Astrocyte (in vitro differentiated cells and primary cell): ENCODE measurements at regions not wholly inside any gene's neighbourhood (a gene's known extent, or its start where the extent isn't known, plus 50 kb on each side); places are given as distances from the start of the nearest gene placed in this dataset.

Experiments
- DNase-seq: peaks from one replicate; pipeline ENCODE4 v3.0.0-alpha.2; 2010; ENCODE audit warnings: low read depth
- FAIRE-seq: peaks from 2 replicates; lab custom pipeline; 2011; peaks lifted over from hg19 to GRCh38; lab: Jason Lieb, UNC
- H2AFZ ChIP-seq: 2 replicates; pipeline ENCODE4 v1.6.0; 2012; ENCODE audit warnings: low read depth, low read length, inconsistent platforms
- H3K27ac ChIP-seq: 2 replicates; pipeline ENCODE4 v1.5.1; 2011; ENCODE audit warnings: low read depth, low read length, inconsistent platforms
- H3K27me3 ChIP-seq: 2 replicates; pipeline ENCODE4 v1.6.0; 2011; ENCODE audit warnings: low read length, inconsistent platforms; ENCODE audit not compliant: insufficient read depth
- H3K36me3 ChIP-seq: 2 replicates; pipeline ENCODE4 v1.5.1; 2011; ENCODE audit warnings: low read length, inconsistent platforms; ENCODE audit not compliant: insufficient read depth
- H3K4me1 ChIP-seq: 2 replicates; pipeline ENCODE4 v1.5.1; 2011; ENCODE audit warnings: low read length, inconsistent platforms; ENCODE audit not compliant: insufficient read depth
- H3K4me2 ChIP-seq: 2 replicates; pipeline ENCODE4 v1.6.0; 2012; ENCODE audit warnings: low read length, inconsistent platforms
- H3K4me3 ChIP-seq: 2 replicates; pipeline ENCODE4 v1.5.1; 2011; ENCODE audit warnings: low read depth, mild to moderate bottlenecking, low read length, inconsistent platforms; ENCODE audit not compliant: insufficient read depth
- H3K79me2 ChIP-seq: 2 replicates; pipeline ENCODE4 v1.6.0; 2012; ENCODE audit warnings: mild to moderate bottlenecking, low read length, inconsistent platforms; ENCODE audit not compliant: insufficient read depth
- H3K9ac ChIP-seq: 2 replicates; pipeline ENCODE4 v1.6.0; 2012; ENCODE audit warnings: mild to moderate bottlenecking, low read length, inconsistent platforms
- H3K9me3 ChIP-seq: 2 replicates; pipeline ENCODE4 v1.5.1; 2012; ENCODE audit warnings: low read depth, mild to moderate bottlenecking, low read length, inconsistent platforms; ENCODE audit not compliant: insufficient read depth
- H4K20me1 ChIP-seq: 2 replicates; pipeline ENCODE4 v1.6.0; 2012; ENCODE audit warnings: low read length, inconsistent platforms; ENCODE audit not compliant: insufficient read depth
- H3K27ac Mint-ChIP-seq: one replicate; pipeline ENCODE4 v1.8.0; 2021; ENCODE audit warnings: mild to moderate bottlenecking, mixed read lengths; ENCODE audit not compliant: unreplicated experiment
- H3K27me3 Mint-ChIP-seq: one replicate; pipeline ENCODE4 v1.8.0; 2021; ENCODE audit warnings: low read depth, mixed read lengths; ENCODE audit not compliant: unreplicated experiment
- H3K36me3 Mint-ChIP-seq: one replicate; pipeline ENCODE4 v1.8.0; 2021; ENCODE audit warnings: low read depth, mixed read lengths; ENCODE audit not compliant: unreplicated experiment
- H3K4me1 Mint-ChIP-seq: one replicate; pipeline ENCODE4 v1.8.0; 2021; ENCODE audit warnings: low read depth, mixed read lengths; ENCODE audit not compliant: unreplicated experiment
- H3K4me3 Mint-ChIP-seq: one replicate; pipeline ENCODE4 v1.8.0; 2021; ENCODE audit warnings: mild to moderate bottlenecking, moderate library complexity, mixed read lengths; ENCODE audit not compliant: unreplicated experiment
- H3K9me3 Mint-ChIP-seq: one replicate; pipeline ENCODE4 v1.8.0; 2021; ENCODE audit warnings: mild to moderate bottlenecking, mixed read lengths; ENCODE audit not compliant: unreplicated experiment
- EZH2 ChIP-seq: IDR thresholded peaks from 2 replicates; pipeline ENCODE4 v1.6.1; 2012; ENCODE audit warnings: mild to moderate bottlenecking, low read length, inconsistent platforms; ENCODE audit not compliant: insufficient read depth
- TF ChIP-seq, protein P1 (sequence below): IDR thresholded peaks from 2 replicates; pipeline ENCODE4 v1.5.1; 2011; ENCODE audit warnings: low read depth, mild to moderate bottlenecking, inconsistent platforms, low read length, moderate library complexity; ENCODE audit not compliant: insufficient read depth

DNA sequence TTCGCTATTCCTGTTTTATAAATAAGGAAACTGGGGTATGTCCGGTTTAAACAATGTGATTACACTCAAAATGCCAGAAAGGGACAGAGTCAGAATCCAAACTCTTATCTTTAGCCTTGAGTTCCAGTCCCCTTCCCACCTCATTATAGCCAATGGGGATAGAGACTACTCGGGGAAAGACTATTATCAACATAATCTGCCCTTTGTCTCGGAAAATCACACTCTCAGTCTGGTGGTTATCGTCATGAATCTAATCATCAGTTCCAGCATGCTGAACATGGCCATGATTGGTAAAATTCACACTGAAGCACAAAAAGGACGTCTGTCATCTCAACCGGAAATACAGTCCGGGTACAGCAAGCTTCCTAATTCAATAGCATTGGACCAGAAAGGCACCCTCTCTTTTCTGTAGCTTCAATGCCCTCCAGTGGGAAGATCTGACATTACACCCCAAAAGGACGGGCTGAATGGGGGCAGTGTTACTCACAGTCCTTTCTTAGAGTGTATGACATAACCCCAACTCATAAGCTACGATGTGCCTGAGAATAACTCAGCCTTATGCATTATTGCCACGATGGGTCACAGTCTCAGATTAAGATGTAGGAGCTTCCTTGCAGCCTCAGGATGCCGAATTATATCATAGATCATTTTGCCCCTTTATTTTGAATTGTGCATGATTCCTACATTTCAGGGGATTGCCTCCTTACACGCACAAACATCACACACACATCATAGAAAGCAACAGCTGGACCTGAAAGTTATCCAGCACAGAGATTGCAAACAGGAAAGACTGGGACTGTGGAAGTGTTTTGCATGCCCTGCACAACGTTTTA, 390.4 kb upstream of the LMCD1 start:
- Mint-ChIP-seq H3K27me3 (peaks cover 2% of the 10 kb centered on the region), H3K27ac (no peak overlapping the region), H3K9me3 (no peaks in the 10 kb centered on the region), H3K36me3 (no peaks in the 10 kb centered on the region), H3K4me3 (no peak overlapping the region), H3K4me1 (no peaks in the 10 kb centered on the region)
- Histone ChIP-seq H4K20me1 (no peaks in the 10 kb centered on the region), H3K4me2 (peak overlapping the region; percentile 66), H3K79me2 (no peaks in the 10 kb centered on the region), H3K9ac (no peak overlapping the region), H3K36me3 (no peaks in the 10 kb centered on the region), H3K27me3 (no peaks in the 10 kb centered on the region), H3K4me1 (no peaks in the 10 kb centered on the region), H3K9me3 (no peaks in the 10 kb centered on the region), H3K27ac (no peak overlapping the region), H2AFZ (peak overlapping the region; percentile 83), H3K4me3 (no peak overlapping the region)
- FAIRE-seq: peak; percentile 37
- TF ChIP-seq, protein P1, sequence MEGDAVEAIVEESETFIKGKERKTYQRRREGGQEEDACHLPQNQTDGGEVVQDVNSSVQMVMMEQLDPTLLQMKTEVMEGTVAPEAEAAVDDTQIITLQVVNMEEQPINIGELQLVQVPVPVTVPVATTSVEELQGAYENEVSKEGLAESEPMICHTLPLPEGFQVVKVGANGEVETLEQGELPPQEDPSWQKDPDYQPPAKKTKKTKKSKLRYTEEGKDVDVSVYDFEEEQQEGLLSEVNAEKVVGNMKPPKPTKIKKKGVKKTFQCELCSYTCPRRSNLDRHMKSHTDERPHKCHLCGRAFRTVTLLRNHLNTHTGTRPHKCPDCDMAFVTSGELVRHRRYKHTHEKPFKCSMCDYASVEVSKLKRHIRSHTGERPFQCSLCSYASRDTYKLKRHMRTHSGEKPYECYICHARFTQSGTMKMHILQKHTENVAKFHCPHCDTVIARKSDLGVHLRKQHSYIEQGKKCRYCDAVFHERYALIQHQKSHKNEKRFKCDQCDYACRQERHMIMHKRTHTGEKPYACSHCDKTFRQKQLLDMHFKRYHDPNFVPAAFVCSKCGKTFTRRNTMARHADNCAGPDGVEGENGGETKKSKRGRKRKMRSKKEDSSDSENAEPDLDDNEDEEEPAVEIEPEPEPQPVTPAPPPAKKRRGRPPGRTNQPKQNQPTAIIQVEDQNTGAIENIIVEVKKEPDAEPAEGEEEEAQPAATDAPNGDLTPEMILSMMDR: peak; percentile 94
- no peak for TF ChIP-seq EZH2
- DNase-seq: peak; percentile 62

DNA sequence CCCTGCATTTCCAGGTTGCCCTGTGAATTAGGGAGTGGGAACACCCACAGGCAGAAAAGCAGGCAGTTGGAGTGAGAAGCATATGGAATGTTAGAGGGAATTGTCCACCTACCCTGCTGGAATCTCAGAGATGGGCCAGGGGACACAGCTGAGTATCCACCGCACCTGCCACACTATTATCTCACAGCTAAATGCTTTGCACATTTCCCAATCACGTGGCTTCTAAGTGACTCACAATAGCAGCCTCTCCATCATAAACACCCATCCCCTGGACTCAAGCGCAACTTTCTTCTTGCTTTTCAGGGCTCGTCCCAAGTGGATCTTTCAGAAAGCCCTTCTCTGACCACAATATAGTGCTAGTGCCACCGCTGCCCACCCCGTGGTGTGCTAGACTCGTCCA, 389.0 kb upstream of the LMCD1 start:
- DNase-seq (no peak), FAIRE-seq (no peak)
- no peak overlapping the region for H3K4me2 ChIP-seq
- no peak overlapping the region for H3K4me3 Mint-ChIP-seq
- H3K9me3 Mint-ChIP-seq: no peaks in the 10 kb centered on the region
- H3K9me3 ChIP-seq: no peaks in the 10 kb centered on the region
- H3K4me1 ChIP-seq: no peaks in the 10 kb centered on the region
- no peaks in the 10 kb centered on the region for H3K79me2 ChIP-seq
- TF ChIP-seq EZH2: no peak
- TF ChIP-seq, protein P1: no peak
- no peak overlapping the region for H3K27ac ChIP-seq
- no peaks in the 10 kb centered on the region for H3K27me3 ChIP-seq
- no peak overlapping the region for H3K9ac ChIP-seq
- no peak overlapping the region for H3K27ac Mint-ChIP-seq
- H3K4me3 ChIP-seq: no peak overlapping the region
- H3K27me3 Mint-ChIP-seq: peaks cover 2% of the 10 kb centered on the region
- no peaks in the 10 kb centered on the region for H3K36me3 ChIP-seq
- H4K20me1 ChIP-seq: no peaks in the 10 kb centered on the region
- H2AFZ ChIP-seq: no peak overlapping the region
- no peaks in the 10 kb centered on the region for H3K4me1 Mint-ChIP-seq
- H3K36me3 Mint-ChIP-seq: no peaks in the 10 kb centered on the region

DNA sequence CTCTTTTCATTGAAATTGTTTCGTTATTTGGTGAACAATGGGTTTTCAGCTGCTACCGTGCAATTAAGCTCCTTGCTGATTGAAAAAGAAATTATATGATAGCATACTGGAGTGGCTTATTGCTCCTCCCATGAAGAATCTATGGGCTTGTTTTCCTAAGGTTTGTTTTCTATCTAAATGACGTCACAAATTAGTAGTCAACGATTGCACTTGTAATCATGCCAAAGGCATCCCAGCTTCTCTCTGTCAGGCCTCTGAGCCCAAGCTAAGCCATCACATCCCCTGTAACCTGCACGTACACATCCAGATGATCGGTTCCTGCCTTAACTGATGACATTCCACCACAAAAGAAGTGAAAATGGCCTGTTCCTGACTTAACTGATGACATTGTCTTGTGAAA, 388.0 kb upstream of the LMCD1 start:
- no peaks in the 10 kb centered on the region for H3K4me1 ChIP-seq
- Mint-ChIP-seq H3K36me3 (no peaks in the 10 kb centered on the region), H3K27me3 (peaks cover 2% of the 10 kb centered on the region), H3K4me1 (no peaks in the 10 kb centered on the region), H3K4me3 (no peak overlapping the region), H3K9me3 (no peaks in the 10 kb centered on the region), H3K27ac (no peak overlapping the region)
- no peaks in the 10 kb centered on the region for H4K20me1 ChIP-seq
- TF ChIP-seq EZH2: no peak
- TF ChIP-seq, protein P1: no peak
- FAIRE-seq (no peak), DNase-seq (no peak)
- H3K27me3 ChIP-seq: no peaks in the 10 kb centered on the region
- no peak overlapping the region for H3K27ac ChIP-seq
- no peak overlapping the region for H3K4me2 ChIP-seq
- no peak overlapping the region for H2AFZ ChIP-seq
- no peaks in the 10 kb centered on the region for H3K36me3 ChIP-seq
- H3K9me3 ChIP-seq: no peaks in the 10 kb centered on the region
- H3K4me3 ChIP-seq: no peak overlapping the region
- H3K79me2 ChIP-seq: no peaks in the 10 kb centered on the region
- H3K9ac ChIP-seq: no peak overlapping the region
